GM12872 (cell line): ENCODE measurements at regions not wholly inside any gene's neighbourhood (a gene's known extent, or its start where the extent isn't known, plus 50 kb on each side); places are given as distances from the start of the nearest gene placed in this dataset.

ENCODE experiments used
- TF ChIP-seq, protein P1 (sequence below): IDR thresholded peaks from 3 replicates; pipeline ENCODE4 v1.5.1; 2011; ENCODE audit warnings: low read depth, mild to moderate bottlenecking, low read length, moderate library complexity; ENCODE audit not compliant: insufficient read depth

DNA sequence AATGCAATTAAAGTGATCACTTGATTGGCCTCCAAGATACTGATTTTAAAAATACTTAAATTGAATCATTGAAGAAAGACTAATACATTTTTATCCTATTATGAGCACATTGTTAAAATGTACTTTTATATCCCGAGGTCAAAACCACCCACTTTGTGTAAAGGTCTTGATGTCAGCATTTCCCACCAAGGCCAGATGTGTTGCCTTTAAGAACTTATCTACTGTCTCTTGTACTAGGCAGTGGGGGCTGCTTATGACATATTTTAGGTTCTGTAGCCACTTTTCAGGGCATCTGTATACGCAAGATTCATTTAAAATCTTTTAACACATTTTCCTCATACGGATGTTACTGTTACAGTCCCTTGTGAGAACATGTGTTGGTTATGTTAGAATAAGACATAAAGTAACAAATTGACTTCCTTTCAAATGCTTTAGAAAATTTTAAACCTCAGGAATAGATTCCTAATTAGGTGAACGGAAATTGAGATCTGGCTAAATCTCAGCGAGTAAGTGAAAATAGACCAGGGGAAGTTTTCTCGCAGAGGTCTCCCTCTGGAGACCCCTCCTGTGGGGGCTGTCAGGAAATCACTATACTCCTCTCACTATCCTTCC lies 456.2 kb downstream of the ADAMTS20 start:
- TF ChIP-seq, protein P1, sequence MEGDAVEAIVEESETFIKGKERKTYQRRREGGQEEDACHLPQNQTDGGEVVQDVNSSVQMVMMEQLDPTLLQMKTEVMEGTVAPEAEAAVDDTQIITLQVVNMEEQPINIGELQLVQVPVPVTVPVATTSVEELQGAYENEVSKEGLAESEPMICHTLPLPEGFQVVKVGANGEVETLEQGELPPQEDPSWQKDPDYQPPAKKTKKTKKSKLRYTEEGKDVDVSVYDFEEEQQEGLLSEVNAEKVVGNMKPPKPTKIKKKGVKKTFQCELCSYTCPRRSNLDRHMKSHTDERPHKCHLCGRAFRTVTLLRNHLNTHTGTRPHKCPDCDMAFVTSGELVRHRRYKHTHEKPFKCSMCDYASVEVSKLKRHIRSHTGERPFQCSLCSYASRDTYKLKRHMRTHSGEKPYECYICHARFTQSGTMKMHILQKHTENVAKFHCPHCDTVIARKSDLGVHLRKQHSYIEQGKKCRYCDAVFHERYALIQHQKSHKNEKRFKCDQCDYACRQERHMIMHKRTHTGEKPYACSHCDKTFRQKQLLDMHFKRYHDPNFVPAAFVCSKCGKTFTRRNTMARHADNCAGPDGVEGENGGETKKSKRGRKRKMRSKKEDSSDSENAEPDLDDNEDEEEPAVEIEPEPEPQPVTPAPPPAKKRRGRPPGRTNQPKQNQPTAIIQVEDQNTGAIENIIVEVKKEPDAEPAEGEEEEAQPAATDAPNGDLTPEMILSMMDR, result no peak

DNA sequence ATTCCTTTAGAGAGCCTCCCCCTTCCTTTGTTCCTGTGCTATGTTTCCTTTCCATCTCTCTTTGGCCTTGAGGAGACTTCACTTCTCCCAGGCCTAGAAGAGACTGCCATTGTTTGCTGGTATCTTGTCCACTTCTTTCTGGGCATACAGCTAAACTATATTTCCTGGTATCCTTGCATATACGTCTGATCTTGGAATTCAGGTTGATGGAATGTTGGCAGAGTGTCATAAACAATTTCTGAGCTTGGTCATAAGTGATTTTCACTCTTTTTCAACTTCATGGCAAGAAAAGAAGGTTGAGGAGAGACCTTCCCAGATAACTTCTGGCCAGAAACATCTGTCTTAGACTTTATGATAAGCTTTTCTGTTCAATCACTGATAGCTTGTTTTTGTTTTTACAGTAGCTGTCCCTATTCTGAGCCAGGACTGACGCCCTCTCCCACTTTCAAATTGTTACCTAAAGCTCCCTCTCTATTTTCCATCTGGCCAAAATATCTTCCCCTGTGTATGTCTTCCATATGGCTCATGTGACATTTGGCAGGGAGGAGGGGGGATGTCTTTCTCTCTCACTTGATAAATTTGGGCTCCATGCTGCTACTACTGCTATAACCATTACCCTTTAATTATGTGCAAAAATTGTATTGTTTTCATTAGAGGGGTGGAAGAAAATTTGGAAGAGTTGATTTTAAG lies 457.0 kb downstream of the ADAMTS20 start:
- TF ChIP-seq, protein P1, result no peak

DNA sequence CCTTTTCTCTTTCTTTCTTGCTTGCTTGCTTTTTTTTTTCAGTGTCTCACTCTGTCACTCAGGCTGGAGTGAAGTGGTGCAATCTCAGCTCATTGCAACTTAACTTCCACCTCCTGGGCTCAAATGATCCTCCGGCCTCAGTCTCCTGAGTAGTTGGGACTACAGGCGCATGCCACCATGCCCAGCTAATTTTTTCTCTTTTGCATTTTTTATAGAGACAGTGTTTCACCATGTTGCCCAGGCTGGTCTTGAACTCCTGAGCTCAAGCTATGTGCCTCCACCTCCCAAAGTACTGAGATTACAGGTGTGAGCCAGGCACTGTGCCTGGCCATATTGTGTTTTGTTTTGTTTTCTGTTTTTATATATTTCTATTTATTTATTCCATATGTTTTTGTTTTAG lies 461.0 kb downstream of the ADAMTS20 start:
- TF ChIP-seq, protein P1, result no peak

DNA sequence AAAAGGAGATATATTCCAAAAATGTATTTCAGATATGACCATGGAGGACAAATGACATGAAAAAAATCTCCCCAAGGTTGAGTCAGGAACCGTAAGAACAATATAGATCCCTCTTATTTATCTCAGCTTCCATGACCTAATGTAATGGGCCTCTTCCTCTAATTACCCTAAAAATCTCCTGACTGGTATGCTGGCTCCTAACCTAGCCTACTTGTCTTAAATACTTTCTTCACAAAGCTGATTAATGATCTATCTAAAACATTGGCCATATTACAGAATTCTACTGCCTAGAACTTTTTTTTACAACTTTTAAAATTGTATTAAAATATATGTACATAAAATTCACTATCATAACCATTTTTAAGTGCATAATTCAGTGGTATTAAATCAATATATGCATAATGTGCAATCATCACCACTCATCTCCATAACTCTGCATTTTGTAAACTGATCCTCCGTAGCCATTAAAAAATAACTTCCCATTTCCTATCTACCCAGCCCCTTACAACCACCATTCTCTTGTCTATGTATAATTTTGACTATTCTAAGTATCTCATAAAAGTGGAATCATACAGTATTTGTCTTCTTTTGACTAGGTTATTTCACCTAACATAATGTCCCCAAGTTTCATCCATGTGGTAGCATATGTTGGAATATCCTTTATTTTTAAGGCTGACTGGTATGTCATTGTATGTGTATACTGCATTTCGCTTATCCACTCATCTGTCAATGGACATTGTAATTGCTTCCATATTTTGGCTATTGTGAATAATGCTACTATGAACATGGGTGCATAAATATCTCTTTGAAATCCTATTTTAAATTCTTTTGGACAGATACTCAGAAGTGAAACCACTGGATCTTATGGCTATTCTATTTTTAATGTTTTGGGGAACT lies 464.6 kb downstream of the ADAMTS20 start:
- TF ChIP-seq, protein P1, result no peak

DNA sequence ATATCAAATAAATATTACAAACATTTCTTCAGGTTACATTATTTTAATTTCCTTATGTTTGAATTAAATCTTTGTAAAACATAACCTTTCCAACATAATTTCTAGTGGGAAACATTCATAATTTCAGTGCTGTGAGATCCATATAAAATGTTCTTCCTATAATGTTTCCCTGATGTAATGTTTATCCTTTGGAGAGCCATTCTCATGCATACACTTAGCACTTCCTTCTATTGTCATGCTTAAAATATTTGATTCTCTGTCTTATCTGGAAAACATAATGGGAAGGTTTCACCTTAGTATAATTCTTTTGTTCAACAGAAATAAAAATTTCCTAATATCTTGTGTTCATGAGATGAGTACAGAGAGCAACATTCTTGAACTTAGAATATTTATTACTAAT lies 472.5 kb downstream of the ADAMTS20 start:
- TF ChIP-seq, protein P1, result no peak

DNA sequence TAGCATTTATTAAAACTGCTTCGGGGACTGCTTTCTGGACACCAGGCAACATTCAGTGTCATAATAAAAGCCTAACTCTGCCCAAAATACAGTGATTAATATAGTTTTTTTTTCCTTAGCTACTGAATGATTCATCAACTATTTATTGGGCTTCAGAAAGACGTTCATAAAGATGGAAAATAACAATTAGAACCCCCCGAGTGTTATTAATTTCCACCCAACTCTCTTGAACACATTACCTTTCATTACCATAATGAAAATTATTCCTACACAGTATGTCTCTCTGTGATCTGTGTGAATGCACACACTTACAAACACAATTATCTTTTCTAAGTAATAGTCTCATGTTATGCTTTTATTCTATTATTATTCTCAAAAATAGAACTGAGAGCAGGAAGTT lies 473.0 kb downstream of the ADAMTS20 start:
- TF ChIP-seq, protein P1, result no peak

DNA sequence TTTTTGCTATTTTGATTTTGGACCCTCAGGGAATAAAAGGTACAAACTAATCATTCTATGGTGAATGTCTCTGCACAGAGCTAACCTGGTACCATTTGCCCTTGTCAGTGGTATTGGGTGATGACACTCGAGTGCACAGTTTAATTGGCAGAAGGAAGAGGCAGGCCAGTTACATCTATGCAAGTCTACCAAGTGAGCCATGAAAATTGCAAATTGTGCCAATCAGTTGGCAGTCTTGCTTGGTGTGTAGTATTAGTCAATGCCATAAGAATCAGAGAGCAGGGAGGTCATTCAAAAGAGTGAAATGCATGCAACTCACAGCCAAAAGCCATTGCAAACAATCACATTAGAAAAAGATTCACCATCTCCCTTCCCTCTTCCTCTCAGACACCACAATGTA lies 479.6 kb downstream of the ADAMTS20 start:
- TF ChIP-seq, protein P1, result no peak
